ENCODE measurements at regions not wholly inside any gene's neighbourhood (a gene's known extent, or its start where the extent isn't known, plus 50 kb on each side); places are given as distances from the start of the nearest gene placed in this dataset.

GRCh38 chr6:170053966-170054661 lies 236.8 kb downstream of the DLL1 start:
- intact Hi-C loops (cut with DNase I) = no loop called here
- H3K4me3 ChIP-seq = no peak overlapping the region
- TF ChIP-seq CTCF (IDR thresholded peaks at IDR 0.05) = no peak
- TF ChIP-seq POLR2A (IDR thresholded peaks at IDR 0.05) = no peak
- H3K4me1 ChIP-seq = peaks cover 3 to 16% (median 13%) of the 10 kb centered on the region in 3 donors
- H3K9me3 ChIP-seq = no peaks in the 10 kb centered on the region
- H3K27me3 ChIP-seq = peaks cover 0 to 41% (median 0%) of the 10 kb centered on the region in 4 donors
- DNase-seq = no peak
- no peaks in the 10 kb centered on the region for H3K36me3 ChIP-seq
- 85 to 93% methylated on average over 9 to 16 of the region's 18 CpGs for WGBS, 2 donors
- no peak overlapping the region for H3K27ac ChIP-seq

GRCh38 chr6:170052991-170053821 lies 237.7 kb downstream of the DLL1 start:
- no peak for DNase-seq
- H3K4me3 ChIP-seq = no peak overlapping the region
- peaks cover 0 to 46% (median 0%) of the 10 kb centered on the region in 4 donors for H3K27me3 ChIP-seq
- H3K4me1 ChIP-seq = peaks cover 3 to 23% (median 17%) of the 10 kb centered on the region in 3 donors
- H3K9me3 ChIP-seq = no peaks in the 10 kb centered on the region
- WGBS, 2 donors = 89 to 92% methylated on average over 8 to 12 of the region's 27 CpGs
- intact Hi-C loops (cut with DNase I) = no loop called here
- H3K27ac ChIP-seq = no peak overlapping the region
- TF ChIP-seq POLR2A (IDR thresholded peaks at IDR 0.05) (no peak), CTCF (IDR thresholded peaks at IDR 0.05) (no peak)
- no peaks in the 10 kb centered on the region for H3K36me3 ChIP-seq

GRCh38 chr6:170051229-170052172 lies 239.4 kb downstream of the DLL1 start:
- Histone ChIP-seq H3K4me3 (no peak overlapping the region), H3K27me3 (peaks cover 0 to 39% (median 0%) of the 10 kb centered on the region in 4 donors), H3K9me3 (no peaks in the 10 kb centered on the region), H3K27ac (no peak overlapping the region), H3K4me1 (peaks cover 3 to 25% (median 19%) of the 10 kb centered on the region in 3 donors), H3K36me3 (no peaks in the 10 kb centered on the region)
- DNase-seq = no peak
- WGBS, 2 donors = 89 to 90% methylated on average over 16 to 20 of the region's 30 CpGs
- TF ChIP-seq POLR2A (IDR thresholded peaks at IDR 0.05) (no peak), CTCF (IDR thresholded peaks at IDR 0.05) (no peak)
- intact Hi-C loops (cut with DNase I) = no loop called here

- peak overlapping the region; percentile 17 to 90 (median 51) for H3K27ac ChIP-seq
- H3K4me3 ChIP-seq = no peak overlapping the region
- H3K4me1 ChIP-seq = peaks cover 3 to 32% (median 19%) of the 10 kb centered on the region in 3 donors
- no peaks in the 10 kb centered on the region for H3K9me3 ChIP-seq
- peaks cover 0 to 32% (median 0%) of the 10 kb centered on the region in 4 donors for H3K27me3 ChIP-seq
- no peaks in the 10 kb centered on the region for H3K36me3 ChIP-seq
- WGBS, 2 donors = 80 to 97% methylated on average over 7 to 15 of the region's 15 CpGs
- intact Hi-C loops (cut with DNase I) = no loop called here
- no peak for TF ChIP-seq POLR2A (IDR thresholded peaks at IDR 0.05)
- no peak for TF ChIP-seq CTCF (IDR thresholded peaks at IDR 0.05)
- DNase-seq = no peak
Measured at GRCh38 chr6:170050591-170051041, 240.3 kb downstream of the DLL1 start.
